Gastrocnemius medialis (tissue), 4 donors: ENCODE measurements at regions not wholly inside any gene's neighbourhood (a gene's known extent, or its start where the extent isn't known, plus 50 kb on each side); places are given as distances from the start of the nearest gene placed in this dataset.

Experiments
- CTCF ChIP-seq, 5 experiments: fragments of 450-650 bp in 3 of 5; fragments of 200-600 bp in 2 of 5; sonication (generic) in 2 of 5; IDR thresholded peaks in 4 of 5; conservative IDR thresholded peaks in 1 of 5; 1 replicate in 4 of 5; 2 replicates in 1 of 5; pipeline ENCODE4 v1.5.1; 2016 to 2019; ENCODE audit warnings: antibody characterized with exemption in 5 of 5, mild to moderate bottlenecking in 3 of 5, moderate library complexity in 3 of 5
- POLR2A ChIP-seq, 2 donors: fragments of 450-650 bp; IDR thresholded peaks; one replicate each; pipeline ENCODE4 v1.6.1; 2017; ENCODE audit warnings: antibody characterized with exemption in 2 of 2, mild to moderate bottlenecking in 2 of 2, moderate library complexity in 2 of 2

- TF ChIP-seq CTCF (IDR thresholded peaks at IDR 0.05 in 4 of 5, conservative IDR thresholded peaks at IDR 0.05 in 1 of 5): no peak
- TF ChIP-seq POLR2A (IDR thresholded peaks at IDR 0.05): no peak
These were observed 264.2 kb downstream of the INSC start for GRCh38 chr11:15378941-15379340.
